SK-N-DZ (cell line): ENCODE measurements at regions not wholly inside any gene's neighbourhood (a gene's known extent, or its start where the extent isn't known, plus 50 kb on each side); places are given as distances from the start of the nearest gene placed in this dataset.

Experiments
- DNase-seq: peaks from one replicate; pipeline ENCODE4 v3.0.0-alpha.2; 2015; ENCODE audit warnings: low spot score

GRCh38 chr3:124274051-124274450, 282.1 kb upstream of the ROPN1 start:
- no peak for DNase-seq

- no peak for DNase-seq
These were observed 283.5 kb upstream of the ROPN1 start for GRCh38 chr3:124275412-124275811.

GRCh38 chr3:124276133-124276532, 284.2 kb upstream of the ROPN1 start:
- no peak for DNase-seq

GRCh38 chr3:124276539-124277143, 284.7 kb upstream of the ROPN1 start:
- no peak for DNase-seq

GRCh38 chr3:124277144-124277890, 285.4 kb upstream of the ROPN1 start:
- DNase-seq, result no peak

- DNase-seq, result peak; percentile 23
These were observed 289.8 kb upstream of the ROPN1 start for GRCh38 chr3:124281453-124282316.

- DNase-seq, result peak; percentile 15
These were observed 291.1 kb upstream of the ROPN1 start for GRCh38 chr3:124282751-124283651.

- peak; percentile 52 for DNase-seq
These were observed 291.7 kb upstream of the ROPN1 start for GRCh38 chr3:124283652-124284023.

- DNase-seq, result no peak
These were observed 297.1 kb upstream of the ROPN1 start for GRCh38 chr3:124288996-124289395.

- no peak for DNase-seq
These were observed 299.1 kb upstream of the ROPN1 start for GRCh38 chr3:124291008-124291407.

- DNase-seq, result no peak
These were observed 300.4 kb upstream of the ROPN1 start for GRCh38 chr3:124292329-124292728.

GRCh38 chr3:124293584-124293983, 301.7 kb upstream of the ROPN1 start:
- DNase-seq, result no peak

- no peak for DNase-seq
These were observed 303.4 kb upstream of the ROPN1 start for GRCh38 chr3:124295362-124295761.

- no peak for DNase-seq
These were observed 304.5 kb upstream of the ROPN1 start for GRCh38 chr3:124296406-124296805.

- DNase-seq, result peak; percentile 25
These were observed 305.4 kb upstream of the ROPN1 start for GRCh38 chr3:124297062-124297980.

GRCh38 chr3:124298301-124298700, 306.4 kb upstream of the ROPN1 start:
- DNase-seq, result no peak

GRCh38 chr3:124298951-124299350, 307.0 kb upstream of the ROPN1 start:
- DNase-seq, result no peak

- DNase-seq, result no peak
These were observed 307.9 kb upstream of the ROPN1 start for GRCh38 chr3:124299831-124300230.

GRCh38 chr3:124300416-124300815, 308.5 kb upstream of the ROPN1 start:
- DNase-seq, result no peak

GRCh38 chr3:124303305-124303910, 311.5 kb upstream of the ROPN1 start:
- no peak for DNase-seq
